SU-DHL-6 (cell line): ENCODE measurements at regions not wholly inside any gene's neighbourhood (a gene's known extent, or its start where the extent isn't known, plus 50 kb on each side); places are given as distances from the start of the nearest gene placed in this dataset.

Experiments
- EZH2phosphoT487 ChIP-seq: fragments of 200-600 bp; sonication (generic), shearing (Covaris generic); conservative IDR thresholded peaks from 2 replicates; pipeline ENCODE4 v1.6.1; 2018; ENCODE audit warnings: mild to moderate bottlenecking, antibody characterized with exemption, low read length, moderate library complexity, mixed read lengths
- TF ChIP-seq, protein P1 (sequence below): fragments of 200-600 bp; sonication (generic); IDR thresholded peaks from one replicate; pipeline ENCODE4 v1.5.1; 2017; ENCODE audit warnings: antibody characterized with exemption, mild to moderate bottlenecking, low read length, moderate library complexity; ENCODE audit not compliant: insufficient read depth, poor library complexity, severe bottlenecking

DNA sequence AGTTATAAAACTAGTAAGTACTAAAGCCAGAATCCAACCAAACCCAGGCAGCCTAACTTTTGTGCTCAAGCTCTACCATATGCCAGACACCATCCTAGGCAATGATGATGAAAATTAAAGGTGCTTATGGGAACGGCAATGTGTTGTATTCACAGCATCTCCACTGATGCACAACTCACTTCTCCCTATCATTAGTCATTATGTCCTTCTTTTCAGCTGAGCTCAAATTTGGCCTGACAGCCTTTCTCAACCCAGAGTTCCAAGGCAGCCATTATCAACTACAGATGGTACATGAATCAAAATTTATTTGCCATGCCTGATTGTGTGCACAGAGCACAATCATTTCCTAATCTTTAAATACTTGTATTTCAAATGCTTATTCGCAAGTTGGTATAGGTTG is 121.6 kb upstream of the TNPO1 start:
- TF ChIP-seq, protein P1, sequence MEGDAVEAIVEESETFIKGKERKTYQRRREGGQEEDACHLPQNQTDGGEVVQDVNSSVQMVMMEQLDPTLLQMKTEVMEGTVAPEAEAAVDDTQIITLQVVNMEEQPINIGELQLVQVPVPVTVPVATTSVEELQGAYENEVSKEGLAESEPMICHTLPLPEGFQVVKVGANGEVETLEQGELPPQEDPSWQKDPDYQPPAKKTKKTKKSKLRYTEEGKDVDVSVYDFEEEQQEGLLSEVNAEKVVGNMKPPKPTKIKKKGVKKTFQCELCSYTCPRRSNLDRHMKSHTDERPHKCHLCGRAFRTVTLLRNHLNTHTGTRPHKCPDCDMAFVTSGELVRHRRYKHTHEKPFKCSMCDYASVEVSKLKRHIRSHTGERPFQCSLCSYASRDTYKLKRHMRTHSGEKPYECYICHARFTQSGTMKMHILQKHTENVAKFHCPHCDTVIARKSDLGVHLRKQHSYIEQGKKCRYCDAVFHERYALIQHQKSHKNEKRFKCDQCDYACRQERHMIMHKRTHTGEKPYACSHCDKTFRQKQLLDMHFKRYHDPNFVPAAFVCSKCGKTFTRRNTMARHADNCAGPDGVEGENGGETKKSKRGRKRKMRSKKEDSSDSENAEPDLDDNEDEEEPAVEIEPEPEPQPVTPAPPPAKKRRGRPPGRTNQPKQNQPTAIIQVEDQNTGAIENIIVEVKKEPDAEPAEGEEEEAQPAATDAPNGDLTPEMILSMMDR = no peak
- TF ChIP-seq EZH2phosphoT487 = no peak
